ENCODE measurements at regions not wholly inside any gene's neighbourhood (a gene's known extent, or its start where the extent isn't known, plus 50 kb on each side); places are given as distances from the start of the nearest gene placed in this dataset.
"Not testable (repeated sequence)": the region's sequence is repeated elsewhere in the genome, so short reads cannot be mapped to it uniquely, and the experiment has no call there.

DNA sequence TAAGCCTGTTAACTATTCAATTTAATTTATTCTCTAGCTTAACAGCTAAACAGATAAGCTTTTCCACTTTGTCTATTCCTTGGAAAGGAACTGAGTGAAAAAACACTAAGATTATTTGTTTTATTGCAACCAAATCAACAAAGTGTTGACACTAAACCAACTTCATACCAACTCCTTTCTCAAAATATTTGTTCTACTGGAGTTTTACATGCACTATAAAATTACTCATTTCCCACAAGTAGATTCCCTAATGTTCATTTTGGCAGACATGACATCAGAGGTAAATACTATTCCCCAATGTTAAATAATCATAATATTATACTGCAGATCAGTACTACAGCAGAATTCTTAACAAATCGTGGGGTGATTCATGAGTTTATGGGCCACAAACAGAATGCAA, 231.4 kb downstream of the TTC6 start:
- H3K9me3 ChIP-seq = peaks cover 0 to 6% (median 0%) of the 10 kb centered on the region in 4 donors

DNA sequence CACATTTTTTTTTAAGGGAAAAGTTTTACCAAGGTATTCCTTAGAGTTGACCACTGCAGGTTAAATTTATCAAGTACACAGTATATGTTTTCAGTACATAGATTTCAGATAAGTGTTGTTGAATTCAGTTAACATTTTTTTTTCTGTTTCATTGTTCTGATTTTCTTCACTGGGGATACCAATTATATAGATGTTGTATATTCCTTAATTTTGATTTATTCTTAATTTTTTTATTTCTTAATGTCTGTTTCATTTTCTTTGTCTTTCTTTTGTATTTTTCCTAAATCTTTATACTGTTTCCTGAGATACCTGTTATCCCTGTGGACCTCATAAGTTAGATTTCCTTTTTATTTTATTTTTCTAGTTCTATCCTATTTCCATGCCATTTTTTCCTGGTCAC, 234.8 kb downstream of the TTC6 start:
- TF ChIP-seq POLR2A (IDR thresholded peaks at IDR 0.05) (no peak), POLR2AphosphoS5 (IDR thresholded peaks at IDR 0.05) (no peak)
- ATAC-seq (ENCODE audit: low FRiP score in 2 of 2) = no peak
- H3K36me3 ChIP-seq = no peaks in the 10 kb centered on the region
- H3K4me1 ChIP-seq = no peaks in the 10 kb centered on the region
- H3K4me3 ChIP-seq = no peak overlapping the region
- no peak overlapping the region for H3K27ac ChIP-seq
- H3K9me3 ChIP-seq = peaks cover 0 to 12% (median 8%) of the 10 kb centered on the region in 4 donors
- no peaks in the 10 kb centered on the region for H3K27me3 ChIP-seq
- no peak for DNase-seq

More for the DNA sequence above, 231.4 kb downstream of the TTC6 start:
- Histone ChIP-seq H3K27ac (no peak overlapping the region), H3K4me3 (no peak overlapping the region), H3K27me3 (no peaks in the 10 kb centered on the region), H3K4me1 (no peaks in the 10 kb centered on the region), H3K36me3 (no peaks in the 10 kb centered on the region)
- ATAC-seq (ENCODE audit: low FRiP score in 2 of 2) = no peak
- 29 to 44% methylated on average over 1 of the region's 1 CpG for WGBS, 2 donors
- no peak for TF ChIP-seq EP300 (IDR thresholded peaks at IDR 0.05)
- TF ChIP-seq, protein P1, sequence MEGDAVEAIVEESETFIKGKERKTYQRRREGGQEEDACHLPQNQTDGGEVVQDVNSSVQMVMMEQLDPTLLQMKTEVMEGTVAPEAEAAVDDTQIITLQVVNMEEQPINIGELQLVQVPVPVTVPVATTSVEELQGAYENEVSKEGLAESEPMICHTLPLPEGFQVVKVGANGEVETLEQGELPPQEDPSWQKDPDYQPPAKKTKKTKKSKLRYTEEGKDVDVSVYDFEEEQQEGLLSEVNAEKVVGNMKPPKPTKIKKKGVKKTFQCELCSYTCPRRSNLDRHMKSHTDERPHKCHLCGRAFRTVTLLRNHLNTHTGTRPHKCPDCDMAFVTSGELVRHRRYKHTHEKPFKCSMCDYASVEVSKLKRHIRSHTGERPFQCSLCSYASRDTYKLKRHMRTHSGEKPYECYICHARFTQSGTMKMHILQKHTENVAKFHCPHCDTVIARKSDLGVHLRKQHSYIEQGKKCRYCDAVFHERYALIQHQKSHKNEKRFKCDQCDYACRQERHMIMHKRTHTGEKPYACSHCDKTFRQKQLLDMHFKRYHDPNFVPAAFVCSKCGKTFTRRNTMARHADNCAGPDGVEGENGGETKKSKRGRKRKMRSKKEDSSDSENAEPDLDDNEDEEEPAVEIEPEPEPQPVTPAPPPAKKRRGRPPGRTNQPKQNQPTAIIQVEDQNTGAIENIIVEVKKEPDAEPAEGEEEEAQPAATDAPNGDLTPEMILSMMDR (IDR thresholded peaks at IDR 0.05) = no peak
- TF ChIP-seq POLR2A (IDR thresholded peaks at IDR 0.05) = no peak
- TF ChIP-seq POLR2AphosphoS5 (IDR thresholded peaks at IDR 0.05) = no peak
- DNase-seq = no peak

DNA sequence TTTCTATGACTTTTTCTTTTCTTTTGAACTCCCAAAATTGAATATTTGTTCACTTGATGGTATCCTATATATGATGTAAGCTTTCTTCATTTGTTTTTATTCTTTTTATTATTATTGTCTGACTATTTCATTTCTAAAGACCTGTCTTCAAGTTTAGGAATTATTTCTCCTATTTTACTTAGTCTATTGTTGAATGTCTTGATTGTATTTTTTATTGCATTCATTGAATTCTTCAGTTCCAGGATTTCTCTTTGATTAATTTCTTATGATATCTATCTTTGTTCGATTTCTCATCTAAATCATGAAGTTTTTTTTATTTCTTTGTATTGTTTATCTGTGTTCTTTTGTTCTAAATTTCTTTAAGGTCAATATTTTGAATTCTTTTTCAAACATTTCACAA, 238.8 kb downstream of the TTC6 start:
- no peak for ATAC-seq (ENCODE audit: low FRiP score in 2 of 2)
- H3K4me1 ChIP-seq = no peaks in the 10 kb centered on the region
- H3K27ac ChIP-seq = no peak overlapping the region
- 64 to 79% methylated on average over 1 of the region's 1 CpG for WGBS, 2 donors
- H3K36me3 ChIP-seq = no peaks in the 10 kb centered on the region
- no peak for DNase-seq
- no peak for TF ChIP-seq POLR2A (IDR thresholded peaks at IDR 0.05)
- TF ChIP-seq EP300 (IDR thresholded peaks at IDR 0.05) = no peak
- no peak for TF ChIP-seq POLR2AphosphoS5 (IDR thresholded peaks at IDR 0.05)
- TF ChIP-seq, protein P1 (IDR thresholded peaks at IDR 0.05) = no peak
- no peak overlapping the region for H3K4me3 ChIP-seq
- H3K9me3 ChIP-seq = peaks cover 0 to 12% (median 8%) of the 10 kb centered on the region in 4 donors
- H3K27me3 ChIP-seq = no peaks in the 10 kb centered on the region

DNA sequence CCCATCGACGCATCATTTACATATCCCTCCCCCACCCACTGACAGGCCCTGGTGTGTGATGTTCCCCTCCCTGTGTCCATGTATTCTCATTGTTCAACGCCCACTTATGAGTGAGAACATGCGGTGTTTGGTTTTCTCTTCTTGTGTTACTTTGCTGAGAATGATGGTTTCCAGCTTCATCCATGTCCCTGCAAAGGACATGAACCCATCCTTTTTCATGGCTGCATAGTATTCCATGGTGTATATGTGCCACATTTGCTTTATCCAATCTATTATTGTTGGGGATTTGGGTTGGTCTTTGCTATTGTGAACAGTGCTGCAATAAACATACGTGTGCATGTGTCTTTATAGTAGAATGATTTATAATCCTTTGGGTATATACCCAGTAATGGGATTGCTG, 243.3 kb downstream of the TTC6 start:
- ATAC-seq (ENCODE audit: low FRiP score in 2 of 2); H3K4me1 ChIP-seq: not testable (repeated sequence)

DNA sequence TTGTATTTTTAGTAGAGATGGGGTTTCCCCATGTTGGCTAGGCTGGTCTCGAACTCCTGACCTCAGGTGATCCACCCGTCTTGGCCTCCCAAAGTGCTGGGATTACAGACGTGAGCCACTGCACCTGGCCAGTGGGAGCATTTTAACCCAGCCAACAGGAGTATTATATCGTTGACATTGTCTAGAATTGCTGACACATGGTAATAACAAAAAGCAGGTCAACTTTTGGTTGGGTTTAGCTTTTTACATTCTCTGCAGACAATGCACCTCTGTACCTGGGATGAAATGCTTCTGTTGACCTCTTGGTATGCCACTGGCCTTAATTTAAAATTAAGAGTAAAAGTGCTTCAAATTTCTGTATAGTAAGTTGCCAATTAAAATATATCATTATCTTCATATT, 245.6 kb downstream of the TTC6 start:
- H3K36me3 ChIP-seq; H3K4me1 ChIP-seq; H3K27me3 ChIP-seq; ATAC-seq (ENCODE audit: low FRiP score in 2 of 2); H3K9me3 ChIP-seq; H3K4me3 ChIP-seq; DNase-seq; H3K27ac ChIP-seq: not testable (repeated sequence)
- 75 to 84% methylated on average over 4 of the region's 4 CpGs for WGBS, 2 donors

More for the DNA sequence above, 243.3 kb downstream of the TTC6 start:
- 69 to 83% methylated on average over 5 of the region's 5 CpGs for WGBS, 2 donors
- not testable (repeated sequence) for H3K9me3 ChIP-seq, H3K36me3 ChIP-seq, H3K4me3 ChIP-seq, H3K27me3 ChIP-seq, DNase-seq, H3K27ac ChIP-seq

DNA sequence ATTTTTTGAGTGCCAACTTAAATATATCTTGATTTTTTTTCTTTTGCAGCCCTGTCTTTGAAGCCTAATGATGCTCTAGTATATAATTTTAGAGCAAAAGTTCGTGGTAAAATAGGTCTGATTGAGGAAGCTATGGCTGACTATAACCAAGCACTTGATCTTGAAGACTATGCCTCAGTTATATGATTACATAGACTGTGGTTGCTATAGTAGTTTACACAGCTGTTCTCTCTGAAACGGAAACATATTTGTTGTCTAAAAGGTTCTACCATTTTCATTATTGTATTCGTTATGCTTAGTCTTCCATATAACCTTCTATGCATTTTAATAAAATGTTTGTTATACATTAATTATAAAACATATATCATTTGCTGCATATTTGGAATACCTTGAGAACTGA, 246.7 kb downstream of the TTC6 start:
- TF ChIP-seq POLR2AphosphoS5 (IDR thresholded peaks at IDR 0.05) (no peak), POLR2A (IDR thresholded peaks at IDR 0.05) (no peak), EP300 (IDR thresholded peaks at IDR 0.05) (no peak)
- TF ChIP-seq, protein P1 (IDR thresholded peaks at IDR 0.05) = no peak
- ATAC-seq (ENCODE audit: low FRiP score in 2 of 2) = no peak
- Histone ChIP-seq H3K27ac (no peak overlapping the region), H3K27me3 (no peaks in the 10 kb centered on the region), H3K36me3 (no peaks in the 10 kb centered on the region), H3K4me1 (no peaks in the 10 kb centered on the region), H3K4me3 (no peak overlapping the region), H3K9me3 (no peaks in the 10 kb centered on the region)
- WGBS, 2 donors = 77 to 82% methylated on average over 3 of the region's 3 CpGs
- DNase-seq = no peak

All from upper lobe of left lung (tissue), 6 donors.